GM18870 (cell line): ENCODE measurements at regions not wholly inside any gene's neighbourhood (a gene's known extent, or its start where the extent isn't known, plus 50 kb on each side); places are given as distances from the start of the nearest gene placed in this dataset.
"Not testable (repeated sequence)": the region's sequence is repeated elsewhere in the genome, so short reads cannot be mapped to it uniquely, and the experiment has no call there.

Experiments used
- ATAC-seq: cut with Tn5 transposase; IDR thresholded peaks from one replicate; pipeline ENCODE4 v1.9.1; 2021; ENCODE audit warnings: moderate library complexity; ENCODE audit not compliant: unreplicated experiment

- ATAC-seq: no peak
Observed at GRCh38 chr4:188372058-188372457, 232.8 kb downstream of the TRIML1 start.

- ATAC-seq: no peak
Observed at GRCh38 chr4:188372829-188373228, 233.6 kb downstream of the TRIML1 start.

- no peak for ATAC-seq
Observed at GRCh38 chr4:188374871-188375270, 235.6 kb downstream of the TRIML1 start.

GRCh38 chr4:188377816-188378215 lies 238.6 kb downstream of the TRIML1 start:
- no peak for ATAC-seq

- no peak for ATAC-seq
Observed at GRCh38 chr4:188383180-188383579, 243.9 kb downstream of the TRIML1 start.

GRCh38 chr4:188387179-188387791 lies 248.0 kb downstream of the TRIML1 start:
- ATAC-seq: no peak

GRCh38 chr4:188391349-188391748 lies 252.1 kb downstream of the TRIML1 start:
- not testable (repeated sequence) for ATAC-seq

- ATAC-seq: no peak
Observed at GRCh38 chr4:188396037-188396436, 256.8 kb downstream of the TRIML1 start.

- no peak for ATAC-seq
Observed at GRCh38 chr4:188399834-188400233, 260.6 kb downstream of the TRIML1 start.

GRCh38 chr4:188400451-188400850 lies 261.2 kb downstream of the TRIML1 start:
- ATAC-seq: no peak

GRCh38 chr4:188403272-188403671 lies 264.0 kb downstream of the TRIML1 start:
- ATAC-seq: no peak

GRCh38 chr4:188405071-188405835 lies 266.0 kb downstream of the TRIML1 start:
- not testable (repeated sequence) for ATAC-seq

GRCh38 chr4:188408244-188409030 lies 269.2 kb downstream of the TRIML1 start:
- ATAC-seq: no peak

- no peak for ATAC-seq
Observed at GRCh38 chr4:188409851-188410250, 270.6 kb downstream of the TRIML1 start.

- no peak for ATAC-seq
Observed at GRCh38 chr4:188411805-188412204, 272.6 kb downstream of the TRIML1 start.

- no peak for ATAC-seq
Observed at GRCh38 chr4:188412499-188412898, 273.3 kb downstream of the TRIML1 start.

GRCh38 chr4:188414441-188414840 lies 275.2 kb downstream of the TRIML1 start:
- no peak for ATAC-seq

- no peak for ATAC-seq
Observed at GRCh38 chr4:188417181-188417580, 277.9 kb downstream of the TRIML1 start.

GRCh38 chr4:188423039-188423438 lies 283.8 kb downstream of the TRIML1 start:
- ATAC-seq: no peak

- no peak for ATAC-seq
Observed at GRCh38 chr4:188428935-188429334, 289.7 kb downstream of the TRIML1 start.

GRCh38 chr4:188429965-188430364 lies 290.7 kb downstream of the TRIML1 start:
- ATAC-seq: no peak

- no peak for ATAC-seq
Observed at GRCh38 chr4:188430384-188430783, 291.1 kb downstream of the TRIML1 start.
